ENCODE measurements at regions not wholly inside any gene's neighbourhood (a gene's known extent, or its start where the extent isn't known, plus 50 kb on each side); places are given as distances from the start of the nearest gene placed in this dataset.

- peaks cover 7% of the 10 kb centered on the region; the same call in 1 of the 2 replicates for H3K4me1 Mint-ChIP-seq
- ATAC-seq, result no peak
- TF ChIP-seq, protein P1, sequence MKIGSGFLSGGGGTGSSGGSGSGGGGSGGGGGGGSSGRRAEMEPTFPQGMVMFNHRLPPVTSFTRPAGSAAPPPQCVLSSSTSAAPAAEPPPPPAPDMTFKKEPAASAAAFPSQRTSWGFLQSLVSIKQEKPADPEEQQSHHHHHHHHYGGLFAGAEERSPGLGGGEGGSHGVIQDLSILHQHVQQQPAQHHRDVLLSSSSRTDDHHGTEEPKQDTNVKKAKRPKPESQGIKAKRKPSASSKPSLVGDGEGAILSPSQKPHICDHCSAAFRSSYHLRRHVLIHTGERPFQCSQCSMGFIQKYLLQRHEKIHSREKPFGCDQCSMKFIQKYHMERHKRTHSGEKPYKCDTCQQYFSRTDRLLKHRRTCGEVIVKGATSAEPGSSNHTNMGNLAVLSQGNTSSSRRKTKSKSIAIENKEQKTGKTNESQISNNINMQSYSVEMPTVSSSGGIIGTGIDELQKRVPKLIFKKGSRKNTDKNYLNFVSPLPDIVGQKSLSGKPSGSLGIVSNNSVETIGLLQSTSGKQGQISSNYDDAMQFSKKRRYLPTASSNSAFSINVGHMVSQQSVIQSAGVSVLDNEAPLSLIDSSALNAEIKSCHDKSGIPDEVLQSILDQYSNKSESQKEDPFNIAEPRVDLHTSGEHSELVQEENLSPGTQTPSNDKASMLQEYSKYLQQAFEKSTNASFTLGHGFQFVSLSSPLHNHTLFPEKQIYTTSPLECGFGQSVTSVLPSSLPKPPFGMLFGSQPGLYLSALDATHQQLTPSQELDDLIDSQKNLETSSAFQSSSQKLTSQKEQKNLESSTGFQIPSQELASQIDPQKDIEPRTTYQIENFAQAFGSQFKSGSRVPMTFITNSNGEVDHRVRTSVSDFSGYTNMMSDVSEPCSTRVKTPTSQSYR (CRISPR knock-in tag; IDR thresholded peaks at IDR 0.05), result no peak
- TF ChIP-seq, protein P2, sequence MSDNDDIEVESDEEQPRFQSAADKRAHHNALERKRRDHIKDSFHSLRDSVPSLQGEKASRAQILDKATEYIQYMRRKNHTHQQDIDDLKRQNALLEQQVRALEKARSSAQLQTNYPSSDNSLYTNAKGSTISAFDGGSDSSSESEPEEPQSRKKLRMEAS (CRISPR knock-in tag; IDR thresholded peaks at IDR 0.05), result no peak
- TF ChIP-seq, protein P3, sequence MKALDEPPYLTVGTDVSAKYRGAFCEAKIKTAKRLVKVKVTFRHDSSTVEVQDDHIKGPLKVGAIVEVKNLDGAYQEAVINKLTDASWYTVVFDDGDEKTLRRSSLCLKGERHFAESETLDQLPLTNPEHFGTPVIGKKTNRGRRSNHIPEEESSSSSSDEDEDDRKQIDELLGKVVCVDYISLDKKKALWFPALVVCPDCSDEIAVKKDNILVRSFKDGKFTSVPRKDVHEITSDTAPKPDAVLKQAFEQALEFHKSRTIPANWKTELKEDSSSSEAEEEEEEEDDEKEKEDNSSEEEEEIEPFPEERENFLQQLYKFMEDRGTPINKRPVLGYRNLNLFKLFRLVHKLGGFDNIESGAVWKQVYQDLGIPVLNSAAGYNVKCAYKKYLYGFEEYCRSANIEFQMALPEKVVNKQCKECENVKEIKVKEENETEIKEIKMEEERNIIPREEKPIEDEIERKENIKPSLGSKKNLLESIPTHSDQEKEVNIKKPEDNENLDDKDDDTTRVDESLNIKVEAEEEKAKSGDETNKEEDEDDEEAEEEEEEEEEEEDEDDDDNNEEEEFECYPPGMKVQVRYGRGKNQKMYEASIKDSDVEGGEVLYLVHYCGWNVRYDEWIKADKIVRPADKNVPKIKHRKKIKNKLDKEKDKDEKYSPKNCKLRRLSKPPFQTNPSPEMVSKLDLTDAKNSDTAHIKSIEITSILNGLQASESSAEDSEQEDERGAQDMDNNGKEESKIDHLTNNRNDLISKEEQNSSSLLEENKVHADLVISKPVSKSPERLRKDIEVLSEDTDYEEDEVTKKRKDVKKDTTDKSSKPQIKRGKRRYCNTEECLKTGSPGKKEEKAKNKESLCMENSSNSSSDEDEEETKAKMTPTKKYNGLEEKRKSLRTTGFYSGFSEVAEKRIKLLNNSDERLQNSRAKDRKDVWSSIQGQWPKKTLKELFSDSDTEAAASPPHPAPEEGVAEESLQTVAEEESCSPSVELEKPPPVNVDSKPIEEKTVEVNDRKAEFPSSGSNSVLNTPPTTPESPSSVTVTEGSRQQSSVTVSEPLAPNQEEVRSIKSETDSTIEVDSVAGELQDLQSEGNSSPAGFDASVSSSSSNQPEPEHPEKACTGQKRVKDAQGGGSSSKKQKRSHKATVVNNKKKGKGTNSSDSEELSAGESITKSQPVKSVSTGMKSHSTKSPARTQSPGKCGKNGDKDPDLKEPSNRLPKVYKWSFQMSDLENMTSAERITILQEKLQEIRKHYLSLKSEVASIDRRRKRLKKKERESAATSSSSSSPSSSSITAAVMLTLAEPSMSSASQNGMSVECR (CRISPR knock-in tag; IDR thresholded peaks at IDR 0.05; ENCODE audit: borderline replicate concordance), result no peak
- TF ChIP-seq ZNF232 (CRISPR knock-in tag; IDR thresholded peaks at IDR 0.05), result no peak
- no peak for TF ChIP-seq JUN (CRISPR knock-in tag; IDR thresholded peaks at IDR 0.05)
- TF ChIP-seq STAT6 (CRISPR knock-in tag; conservative IDR thresholded peaks at IDR 0.05; ENCODE audit: low read depth), result no peak
- TF ChIP-seq AFF4 (CRISPR knock-in tag; IDR thresholded peaks at IDR 0.05; ENCODE audit: borderline replicate concordance), result no peak
- no peak for TF ChIP-seq NFYB (CRISPR knock-in tag; conservative IDR thresholded peaks at IDR 0.05; ENCODE audit: low read depth)
- TF ChIP-seq, protein P4, sequence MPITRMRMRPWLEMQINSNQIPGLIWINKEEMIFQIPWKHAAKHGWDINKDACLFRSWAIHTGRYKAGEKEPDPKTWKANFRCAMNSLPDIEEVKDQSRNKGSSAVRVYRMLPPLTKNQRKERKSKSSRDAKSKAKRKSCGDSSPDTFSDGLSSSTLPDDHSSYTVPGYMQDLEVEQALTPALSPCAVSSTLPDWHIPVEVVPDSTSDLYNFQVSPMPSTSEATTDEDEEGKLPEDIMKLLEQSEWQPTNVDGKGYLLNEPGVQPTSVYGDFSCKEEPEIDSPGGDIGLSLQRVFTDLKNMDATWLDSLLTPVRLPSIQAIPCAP (CRISPR knock-in tag; IDR thresholded peaks at IDR 0.05), result no peak
- no peak for TF ChIP-seq AR (CRISPR knock-in tag; IDR thresholded peaks at IDR 0.05)
- TF ChIP-seq, protein P5, sequence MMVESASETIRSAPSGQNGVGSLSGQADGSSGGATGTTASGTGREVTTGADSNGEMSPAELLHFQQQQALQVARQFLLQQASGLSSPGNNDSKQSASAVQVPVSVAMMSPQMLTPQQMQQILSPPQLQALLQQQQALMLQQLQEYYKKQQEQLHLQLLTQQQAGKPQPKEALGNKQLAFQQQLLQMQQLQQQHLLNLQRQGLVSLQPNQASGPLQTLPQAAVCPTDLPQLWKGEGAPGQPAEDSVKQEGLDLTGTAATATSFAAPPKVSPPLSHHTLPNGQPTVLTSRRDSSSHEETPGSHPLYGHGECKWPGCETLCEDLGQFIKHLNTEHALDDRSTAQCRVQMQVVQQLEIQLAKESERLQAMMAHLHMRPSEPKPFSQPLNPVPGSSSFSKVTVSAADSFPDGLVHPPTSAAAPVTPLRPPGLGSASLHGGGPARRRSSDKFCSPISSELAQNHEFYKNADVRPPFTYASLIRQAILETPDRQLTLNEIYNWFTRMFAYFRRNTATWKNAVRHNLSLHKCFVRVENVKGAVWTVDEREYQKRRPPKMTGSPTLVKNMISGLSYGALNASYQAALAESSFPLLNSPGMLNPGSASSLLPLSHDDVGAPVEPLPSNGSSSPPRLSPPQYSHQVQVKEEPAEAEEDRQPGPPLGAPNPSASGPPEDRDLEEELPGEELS (CRISPR knock-in tag; IDR thresholded peaks at IDR 0.05), result no peak
- no peak for TF ChIP-seq MXD4 (CRISPR knock-in tag; IDR thresholded peaks at IDR 0.05; ENCODE audit: borderline replicate concordance)
- TF ChIP-seq RELA (CRISPR knock-in tag; IDR thresholded peaks at IDR 0.05; ENCODE audit: borderline replicate concordance), result no peak
- TF ChIP-seq, protein P6, sequence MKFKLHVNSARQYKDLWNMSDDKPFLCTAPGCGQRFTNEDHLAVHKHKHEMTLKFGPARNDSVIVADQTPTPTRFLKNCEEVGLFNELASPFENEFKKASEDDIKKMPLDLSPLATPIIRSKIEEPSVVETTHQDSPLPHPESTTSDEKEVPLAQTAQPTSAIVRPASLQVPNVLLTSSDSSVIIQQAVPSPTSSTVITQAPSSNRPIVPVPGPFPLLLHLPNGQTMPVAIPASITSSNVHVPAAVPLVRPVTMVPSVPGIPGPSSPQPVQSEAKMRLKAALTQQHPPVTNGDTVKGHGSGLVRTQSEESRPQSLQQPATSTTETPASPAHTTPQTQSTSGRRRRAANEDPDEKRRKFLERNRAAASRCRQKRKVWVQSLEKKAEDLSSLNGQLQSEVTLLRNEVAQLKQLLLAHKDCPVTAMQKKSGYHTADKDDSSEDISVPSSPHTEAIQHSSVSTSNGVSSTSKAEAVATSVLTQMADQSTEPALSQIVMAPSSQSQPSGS (CRISPR knock-in tag; IDR thresholded peaks at IDR 0.05; ENCODE audit: borderline replicate concordance, low read depth), result no peak
These were observed 191.4 kb downstream of the CYLD start for GRCh38 chr16:50933262-50933661.

More at GRCh38 chr16:50933262-50933661, 191.4 kb downstream of the CYLD start:
- Mint-ChIP-seq H3K27me3 (ENCODE audit: low read depth) (no peaks in the 10 kb centered on the region), H3K27ac (no peak overlapping the region), H3K9me3 (peaks cover 11% of the 10 kb centered on the region; the same call in 1 of the 2 replicates), H3K36me3 (no peaks in the 10 kb centered on the region), H3K4me3 (no peak overlapping the region)
- CTCF ChIA-PET, result no interaction called here
- POLR2A ChIA-PET, result no interaction called here
- no peak for DNase-seq (ENCODE audit: low spot score)

Measured in WTC11 (cell line).